T-helper 17 cell (primary cell): ENCODE measurements at regions not wholly inside any gene's neighbourhood (a gene's known extent, or its start where the extent isn't known, plus 50 kb on each side); places are given as distances from the start of the nearest gene placed in this dataset.

Source experiments
- ATAC-seq: fragments of 150-1000 bp; cut with Tn5 transposase; 2 replicates; pipeline ENCODE4 v1.10.0; 2021; ENCODE audit warnings: mild to moderate bottlenecking, moderate library complexity
- DNase-seq, 3 donors: peaks; one replicate each; pipeline versions ENCODE4 v3.0.0 to v3.0.0-alpha.2; 2020 to 2021
- H3K9me3 ChIP-seq: one replicate; pipeline ENCODE4 v1.7.0; 2013; ENCODE audit warnings: low read length, mild to moderate bottlenecking; ENCODE audit not compliant: control insufficient read depth, poor library complexity, severe bottlenecking
- H3K27ac Mint-ChIP-seq: one replicate; pipeline ENCODE4 v1.8.0; 2022; ENCODE audit warnings: mild to moderate bottlenecking, moderate library complexity, mixed read lengths
- H3K27me3 Mint-ChIP-seq: one replicate; pipeline ENCODE4 v1.8.0; 2022; ENCODE audit warnings: mixed read lengths
- H3K36me3 Mint-ChIP-seq: one replicate; pipeline ENCODE4 v1.8.0; 2022; ENCODE audit warnings: low read depth, mixed read lengths
- H3K4me1 Mint-ChIP-seq: one replicate; pipeline ENCODE4 v1.8.0; 2022; ENCODE audit warnings: mild to moderate bottlenecking, mixed read lengths
- H3K4me3 Mint-ChIP-seq: one replicate; pipeline ENCODE4 v1.8.0; 2022; ENCODE audit warnings: mild to moderate bottlenecking, moderate library complexity, mixed read lengths

DNA sequence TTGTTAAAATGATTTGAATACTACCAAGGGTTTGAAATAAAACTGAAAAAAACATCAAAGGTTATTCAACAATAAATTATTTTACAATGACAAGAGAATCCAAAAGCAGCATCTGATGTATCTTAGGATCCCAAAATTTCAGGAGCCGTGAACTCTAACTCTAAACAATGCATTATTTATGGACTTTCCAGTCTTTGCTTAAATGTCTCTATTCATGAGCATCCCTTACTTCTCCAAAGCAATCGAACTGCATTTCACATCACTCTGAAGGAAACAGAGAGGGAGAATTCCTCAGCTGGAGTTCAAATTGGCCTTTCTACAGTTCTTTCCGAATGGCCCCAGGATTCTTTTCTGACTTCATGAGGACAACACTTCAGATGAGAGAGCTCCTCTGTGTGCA is 229.1 kb downstream of the CBLN4 start:
- H3K4me3 Mint-ChIP-seq: no peak overlapping the region
- ATAC-seq (no peak), DNase-seq (no peak)
- H3K36me3 Mint-ChIP-seq: no peaks in the 10 kb centered on the region
- H3K4me1 Mint-ChIP-seq: no peaks in the 10 kb centered on the region
- no peaks in the 10 kb centered on the region for H3K9me3 ChIP-seq
- H3K27me3 Mint-ChIP-seq: no peaks in the 10 kb centered on the region
- H3K27ac Mint-ChIP-seq: no peak overlapping the region

DNA sequence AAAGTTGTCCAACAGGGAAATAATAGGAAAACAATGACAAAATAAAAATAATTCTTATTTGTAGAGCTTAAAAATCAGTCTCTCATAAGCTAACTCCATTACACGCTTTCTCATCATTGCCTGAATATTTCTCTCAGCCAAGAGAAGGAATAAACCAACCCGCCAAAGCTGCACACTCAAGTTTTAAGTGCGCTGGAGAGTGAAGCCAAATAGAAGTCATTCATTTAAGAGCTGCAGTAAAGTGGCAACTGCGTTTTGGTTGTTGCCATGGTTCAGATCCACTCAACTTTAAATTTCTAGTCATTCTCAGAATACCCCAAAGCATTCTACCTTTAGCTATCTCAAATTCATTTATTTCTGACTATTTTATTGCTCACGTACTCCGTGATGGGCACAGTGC is 230.7 kb downstream of the CBLN4 start:
- no peaks in the 10 kb centered on the region for H3K36me3 Mint-ChIP-seq
- no peaks in the 10 kb centered on the region for H3K4me1 Mint-ChIP-seq
- ATAC-seq: no peak
- no peak overlapping the region for H3K4me3 Mint-ChIP-seq
- no peaks in the 10 kb centered on the region for H3K9me3 ChIP-seq
- no peak for DNase-seq
- no peaks in the 10 kb centered on the region for H3K27me3 Mint-ChIP-seq
- no peak overlapping the region for H3K27ac Mint-ChIP-seq

DNA sequence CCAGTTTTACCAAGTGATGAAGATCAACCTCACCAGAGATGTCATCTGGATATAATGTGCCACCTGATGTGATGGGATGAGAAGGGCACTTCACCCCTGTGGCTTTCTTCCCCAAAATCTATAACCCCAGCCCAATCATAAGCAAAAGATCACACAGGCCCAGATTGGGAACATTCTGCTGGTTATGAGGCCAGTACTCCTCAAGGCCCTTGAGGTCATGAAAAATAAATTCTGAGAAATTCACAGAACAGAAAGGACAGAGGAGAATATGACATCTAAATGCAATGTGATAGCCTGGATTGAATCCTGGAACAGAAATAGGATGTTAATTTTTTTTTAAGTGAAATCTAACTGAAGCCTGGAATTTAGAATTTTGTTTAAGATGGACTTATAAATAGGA is 243.5 kb downstream of the CBLN4 start:
- Mint-ChIP-seq H3K4me1 (no peaks in the 10 kb centered on the region), H3K36me3 (no peaks in the 10 kb centered on the region), H3K27me3 (no peaks in the 10 kb centered on the region), H3K4me3 (no peak overlapping the region), H3K27ac (no peak overlapping the region)
- ATAC-seq: no peak
- H3K9me3 ChIP-seq: no peaks in the 10 kb centered on the region
- DNase-seq: no peak

DNA sequence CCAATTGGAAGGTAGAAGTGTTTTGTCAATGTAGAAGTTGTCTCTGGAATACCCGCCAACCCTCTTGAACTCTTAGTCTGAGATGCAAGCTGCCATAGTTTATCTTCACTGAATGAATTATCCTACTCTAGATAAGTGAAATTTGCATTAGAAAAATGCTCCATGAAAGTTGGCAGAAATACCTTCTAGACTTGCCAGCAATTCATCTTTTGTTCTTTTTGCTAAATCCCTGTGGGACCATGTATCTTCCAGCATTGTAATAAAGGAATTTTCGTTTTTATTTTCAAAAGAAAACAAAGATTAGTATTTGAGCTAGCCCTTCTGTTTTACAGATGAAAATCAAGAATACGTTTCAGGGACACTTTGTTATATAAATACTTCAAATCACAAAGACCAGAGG is 244.2 kb downstream of the CBLN4 start:
- H3K9me3 ChIP-seq: no peaks in the 10 kb centered on the region
- no peaks in the 10 kb centered on the region for H3K36me3 Mint-ChIP-seq
- H3K4me3 Mint-ChIP-seq: no peak overlapping the region
- ATAC-seq (no peak), DNase-seq (no peak)
- H3K27me3 Mint-ChIP-seq: no peaks in the 10 kb centered on the region
- no peak overlapping the region for H3K27ac Mint-ChIP-seq
- H3K4me1 Mint-ChIP-seq: no peaks in the 10 kb centered on the region

DNA sequence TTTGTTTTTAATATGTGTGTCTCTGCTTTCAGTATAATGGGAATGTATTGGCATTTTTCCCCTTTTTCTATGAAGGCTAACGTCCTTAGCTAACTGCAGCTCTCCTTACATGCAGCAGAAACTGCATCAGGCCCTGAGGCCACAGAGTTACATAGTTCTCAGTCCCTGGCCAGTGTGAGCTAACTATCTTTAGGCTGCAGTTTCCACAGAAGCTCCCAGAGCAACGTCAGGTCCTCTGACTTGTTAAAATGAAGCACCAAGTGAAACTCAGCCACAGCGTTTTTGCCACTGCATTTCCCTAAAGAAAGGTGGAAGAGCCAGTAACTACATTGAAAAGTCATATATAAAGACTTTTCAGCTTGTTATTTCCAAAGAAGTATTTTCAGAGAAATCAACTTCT is 244.7 kb downstream of the CBLN4 start:
- no peak for DNase-seq
- no peaks in the 10 kb centered on the region for H3K27me3 Mint-ChIP-seq
- no peaks in the 10 kb centered on the region for H3K4me1 Mint-ChIP-seq
- no peak overlapping the region for H3K27ac Mint-ChIP-seq
- H3K36me3 Mint-ChIP-seq: no peaks in the 10 kb centered on the region
- H3K4me3 Mint-ChIP-seq: no peak overlapping the region
- H3K9me3 ChIP-seq: no peaks in the 10 kb centered on the region
- ATAC-seq: no peak

DNA sequence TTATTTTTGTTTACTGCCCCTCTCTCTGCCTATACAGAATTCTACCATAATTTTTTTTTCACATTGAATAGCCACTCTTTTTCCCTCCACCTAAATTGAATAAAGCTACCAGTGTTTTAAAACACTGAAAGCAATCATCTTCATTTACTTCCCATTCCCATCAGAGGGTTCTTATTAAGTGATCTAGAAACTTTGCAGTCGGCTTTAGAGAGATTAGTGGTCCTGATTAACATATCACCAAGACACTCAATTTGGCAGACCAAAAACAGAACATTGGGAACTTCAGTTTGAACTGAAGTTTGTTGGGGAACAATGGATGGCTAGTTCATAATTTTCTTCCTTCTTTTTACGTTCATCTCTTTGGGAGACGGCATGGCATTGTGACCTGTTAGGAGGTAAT is 249.5 kb downstream of the CBLN4 start:
- H3K4me3 Mint-ChIP-seq: no peak overlapping the region
- H3K27ac Mint-ChIP-seq: no peak overlapping the region
- ATAC-seq (no peak), DNase-seq (no peak)
- no peaks in the 10 kb centered on the region for H3K9me3 ChIP-seq
- no peaks in the 10 kb centered on the region for H3K27me3 Mint-ChIP-seq
- H3K36me3 Mint-ChIP-seq: no peaks in the 10 kb centered on the region
- no peaks in the 10 kb centered on the region for H3K4me1 Mint-ChIP-seq

DNA sequence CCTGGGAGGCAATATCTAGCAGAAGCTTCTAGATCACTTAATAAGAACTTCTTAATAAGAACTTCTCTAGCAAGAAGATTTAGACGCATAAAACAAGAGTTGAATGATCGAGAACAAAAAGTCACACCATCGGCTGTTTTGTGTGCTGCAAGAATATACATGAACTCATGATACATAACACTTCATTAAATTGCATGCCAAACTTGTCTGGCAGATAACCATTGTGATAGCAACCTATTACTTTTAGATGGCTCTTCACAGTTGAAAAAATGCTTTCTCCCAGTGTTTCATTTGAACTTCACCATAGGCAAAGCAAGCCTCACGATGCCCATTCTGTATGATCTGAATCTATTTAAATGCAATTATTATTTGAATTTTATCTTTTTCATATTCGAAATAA is 249.9 kb downstream of the CBLN4 start:
- no peaks in the 10 kb centered on the region for H3K4me1 Mint-ChIP-seq
- DNase-seq (no peak), ATAC-seq (no peak)
- H3K36me3 Mint-ChIP-seq: no peaks in the 10 kb centered on the region
- H3K27ac Mint-ChIP-seq: no peak overlapping the region
- no peak overlapping the region for H3K4me3 Mint-ChIP-seq
- no peaks in the 10 kb centered on the region for H3K9me3 ChIP-seq
- no peaks in the 10 kb centered on the region for H3K27me3 Mint-ChIP-seq

DNA sequence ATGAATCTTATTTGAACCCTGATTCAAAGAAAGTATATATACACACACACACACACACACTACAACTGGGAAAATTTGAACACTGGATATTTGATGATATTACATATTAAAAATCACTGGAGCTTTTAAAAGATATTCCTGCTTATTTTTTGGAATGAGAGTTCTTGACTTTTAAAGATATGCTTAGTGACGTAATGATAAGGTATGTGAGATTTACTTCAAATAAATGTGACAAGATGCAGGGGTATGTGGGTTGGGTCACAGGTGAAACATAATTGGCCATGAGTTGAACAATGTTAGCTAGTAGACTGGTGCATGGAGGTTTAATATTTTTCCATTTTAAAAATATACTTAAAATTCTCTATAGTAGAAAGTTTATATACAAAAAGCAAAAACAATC is 258.6 kb downstream of the CBLN4 start:
- Mint-ChIP-seq H3K27ac (no peak overlapping the region), H3K4me1 (no peaks in the 10 kb centered on the region), H3K36me3 (no peaks in the 10 kb centered on the region), H3K4me3 (no peak overlapping the region), H3K27me3 (no peaks in the 10 kb centered on the region)
- H3K9me3 ChIP-seq: no peaks in the 10 kb centered on the region
- no peak for ATAC-seq
- DNase-seq: no peak

DNA sequence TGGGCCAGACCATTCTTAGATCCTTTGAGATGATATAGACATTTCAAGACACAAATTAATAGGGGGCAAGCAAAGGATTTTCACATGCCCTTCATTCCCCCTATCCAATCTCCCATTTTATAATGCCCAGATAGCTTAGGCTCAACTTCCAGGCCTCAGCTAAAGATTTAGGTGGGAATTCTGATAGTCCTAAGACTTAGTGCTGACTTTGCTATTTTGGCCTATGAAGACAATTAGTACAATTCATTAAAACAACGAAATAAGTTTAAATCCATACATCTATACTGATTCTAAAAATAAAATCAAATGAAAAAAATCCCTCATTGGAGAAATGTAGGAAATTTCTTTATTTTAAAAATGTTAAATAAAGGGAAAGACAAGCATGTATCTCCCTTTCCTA is 259.5 kb downstream of the CBLN4 start:
- no peak for ATAC-seq
- no peaks in the 10 kb centered on the region for H3K9me3 ChIP-seq

DNA sequence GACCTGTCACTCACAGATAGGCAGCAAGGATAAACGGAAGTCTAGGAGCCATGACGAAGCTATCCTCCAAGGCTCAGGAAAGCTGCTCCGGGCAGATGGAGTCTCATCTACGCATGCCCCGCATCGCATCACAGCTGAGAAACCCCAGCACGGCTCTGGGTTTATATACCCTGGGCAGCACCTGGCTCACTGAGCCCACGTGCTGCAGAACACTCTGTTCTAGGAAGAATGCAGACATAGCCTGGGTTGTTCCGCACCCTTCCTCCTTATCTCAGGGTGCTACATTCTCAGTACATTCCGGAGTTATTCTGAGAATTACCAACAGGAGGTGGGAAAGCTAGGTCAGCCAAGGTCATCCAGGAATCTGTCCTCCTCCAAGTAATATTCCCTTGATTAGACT is 260.4 kb downstream of the CBLN4 start:
- H3K4me3 Mint-ChIP-seq: no peak overlapping the region
- H3K27me3 Mint-ChIP-seq: no peaks in the 10 kb centered on the region
- H3K9me3 ChIP-seq: no peaks in the 10 kb centered on the region
- no peaks in the 10 kb centered on the region for H3K4me1 Mint-ChIP-seq
- no peak for DNase-seq
- no peak overlapping the region for H3K27ac Mint-ChIP-seq
- ATAC-seq: no peak
- H3K36me3 Mint-ChIP-seq: no peaks in the 10 kb centered on the region

More for the DNA sequence above, 259.5 kb downstream of the CBLN4 start:
- Mint-ChIP-seq H3K27ac (no peak overlapping the region), H3K27me3 (no peaks in the 10 kb centered on the region), H3K4me3 (no peak overlapping the region), H3K4me1 (no peaks in the 10 kb centered on the region), H3K36me3 (no peaks in the 10 kb centered on the region)
- DNase-seq: no peak

DNA sequence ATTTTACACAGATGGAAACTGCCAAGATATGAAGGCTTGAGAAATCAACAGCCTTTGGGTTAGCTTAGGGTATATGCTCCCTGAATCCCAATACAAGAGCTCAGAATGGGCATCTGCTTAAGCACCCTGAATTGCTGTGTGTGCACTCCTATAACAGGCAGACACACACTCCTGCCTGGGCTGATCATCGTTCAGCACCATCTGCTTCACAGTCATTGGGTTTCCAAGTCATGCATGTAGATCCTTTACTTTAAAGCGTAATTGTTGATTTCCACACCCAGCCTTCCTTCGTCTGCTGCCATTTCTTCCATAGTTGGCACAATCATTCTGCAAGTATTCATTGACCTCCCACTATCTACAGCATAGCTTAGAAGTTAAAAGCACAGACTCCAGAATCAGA is 263.5 kb downstream of the CBLN4 start:
- no peaks in the 10 kb centered on the region for H3K36me3 Mint-ChIP-seq
- ATAC-seq (no peak), DNase-seq (no peak)
- no peak overlapping the region for H3K27ac Mint-ChIP-seq
- H3K9me3 ChIP-seq: no peaks in the 10 kb centered on the region
- H3K4me1 Mint-ChIP-seq: no peaks in the 10 kb centered on the region
- no peak overlapping the region for H3K4me3 Mint-ChIP-seq
- H3K27me3 Mint-ChIP-seq: no peaks in the 10 kb centered on the region

DNA sequence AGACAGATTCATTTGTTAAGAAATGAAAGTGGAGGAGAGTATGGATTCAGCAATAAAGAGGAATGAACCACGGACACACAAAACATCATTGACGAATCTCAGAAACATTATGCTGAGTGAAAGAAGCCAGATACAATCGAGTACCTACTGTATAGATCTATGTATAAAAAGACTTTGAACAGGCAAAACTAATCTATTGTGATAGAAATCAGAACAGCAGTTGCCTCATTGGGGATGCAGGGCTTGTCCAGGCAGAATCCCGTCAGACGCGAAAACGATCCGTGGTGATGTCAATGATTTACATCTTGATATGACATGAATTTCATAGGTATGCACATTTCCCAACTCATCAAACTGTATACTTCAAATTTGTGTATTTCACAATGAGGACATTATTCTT is 265.2 kb downstream of the CBLN4 start:
- H3K4me1 Mint-ChIP-seq: no peaks in the 10 kb centered on the region
- no peaks in the 10 kb centered on the region for H3K9me3 ChIP-seq
- no peak overlapping the region for H3K4me3 Mint-ChIP-seq
- no peak for ATAC-seq
- no peaks in the 10 kb centered on the region for H3K36me3 Mint-ChIP-seq
- no peaks in the 10 kb centered on the region for H3K27me3 Mint-ChIP-seq
- DNase-seq: no peak
- H3K27ac Mint-ChIP-seq: no peak overlapping the region

DNA sequence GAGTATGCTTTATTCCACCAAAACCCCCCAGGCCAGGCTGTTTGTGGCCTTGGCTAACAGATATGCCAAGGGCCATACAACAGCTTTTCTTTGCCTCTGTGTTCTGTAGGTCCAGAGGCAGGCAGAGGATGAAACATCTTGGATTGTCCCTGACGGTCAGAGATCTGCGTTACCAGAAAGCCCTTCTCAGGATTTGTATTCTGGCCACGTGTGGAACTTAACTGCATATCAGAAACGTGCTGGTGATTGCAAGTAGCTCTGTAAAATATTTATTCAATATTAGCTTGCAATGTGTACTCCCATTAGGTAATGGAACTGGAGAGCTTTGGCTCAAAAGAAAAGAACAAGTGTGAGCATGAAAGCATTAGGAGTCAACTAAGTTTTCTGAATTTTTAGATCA is 275.0 kb downstream of the CBLN4 start:
- no peak overlapping the region for H3K4me3 Mint-ChIP-seq
- no peak for ATAC-seq
- no peaks in the 10 kb centered on the region for H3K36me3 Mint-ChIP-seq
- H3K27me3 Mint-ChIP-seq: no peaks in the 10 kb centered on the region
- H3K27ac Mint-ChIP-seq: no peak overlapping the region
- H3K4me1 Mint-ChIP-seq: no peaks in the 10 kb centered on the region
- peaks cover 3% of the 10 kb centered on the region for H3K9me3 ChIP-seq
- DNase-seq: no peak

DNA sequence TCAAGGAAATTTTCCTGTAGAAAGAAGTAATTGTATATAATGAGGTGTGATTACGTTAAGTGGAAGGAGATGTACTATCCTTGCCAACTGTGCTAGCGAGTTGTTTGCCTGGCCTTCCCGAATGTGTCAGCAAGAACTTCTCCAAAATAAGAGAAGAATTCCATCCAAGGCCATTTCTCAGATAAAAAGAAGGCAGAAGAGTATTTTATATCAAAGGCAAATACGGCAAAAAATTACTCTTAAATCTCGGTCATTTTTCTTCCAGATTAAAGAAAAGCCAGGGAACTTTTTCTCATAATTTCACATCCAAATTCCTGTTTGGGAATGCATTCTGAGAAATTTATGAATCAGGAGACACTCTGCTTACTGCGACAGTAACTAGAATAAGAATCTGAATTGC is 290.6 kb downstream of the CBLN4 start:
- DNase-seq (no peak), ATAC-seq (no peak)
- no peak overlapping the region for H3K4me3 Mint-ChIP-seq
- H3K27ac Mint-ChIP-seq: no peak overlapping the region
- no peaks in the 10 kb centered on the region for H3K9me3 ChIP-seq
- no peaks in the 10 kb centered on the region for H3K4me1 Mint-ChIP-seq
- no peaks in the 10 kb centered on the region for H3K27me3 Mint-ChIP-seq
- H3K36me3 Mint-ChIP-seq: no peaks in the 10 kb centered on the region

DNA sequence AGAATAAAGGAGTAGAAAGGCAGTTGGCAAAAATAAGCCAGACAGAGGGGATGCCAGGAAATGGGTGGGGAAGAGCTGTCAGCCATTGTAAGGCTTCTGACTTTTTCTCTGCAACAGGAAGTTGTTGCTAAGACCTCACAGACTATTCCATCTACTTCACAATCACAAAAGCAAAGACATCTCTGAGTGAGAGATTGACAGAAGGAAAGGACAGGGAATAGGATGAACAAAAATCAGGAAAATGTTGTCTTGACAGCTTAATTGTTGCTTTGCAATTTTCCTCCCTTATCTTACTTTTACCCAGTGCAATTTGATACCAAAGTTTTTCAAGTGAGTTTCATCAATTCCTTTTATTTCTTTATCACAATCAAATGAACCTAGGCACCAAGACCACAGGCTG is 291.2 kb downstream of the CBLN4 start:
- DNase-seq (no peak), ATAC-seq (no peak)
- Mint-ChIP-seq H3K27ac (no peak overlapping the region), H3K36me3 (no peaks in the 10 kb centered on the region), H3K27me3 (no peaks in the 10 kb centered on the region), H3K4me1 (no peaks in the 10 kb centered on the region), H3K4me3 (no peak overlapping the region)
- no peaks in the 10 kb centered on the region for H3K9me3 ChIP-seq
